GM10266 (cell line): ENCODE measurements at regions not wholly inside any gene's neighbourhood (a gene's known extent, or its start where the extent isn't known, plus 50 kb on each side); places are given as distances from the start of the nearest gene placed in this dataset.

Experiments used
- DNase-seq: peaks from one replicate; pipeline ENCODE4 v3.0.0; 2012; ENCODE audit errors: extremely low spot score
- TF ChIP-seq, protein P1 (sequence below): IDR thresholded peaks from 2 replicates; pipeline ENCODE4 v1.5.1; 2012; ENCODE audit warnings: mild to moderate bottlenecking, low read depth; ENCODE audit not compliant: control insufficient read depth, insufficient read depth; ENCODE audit errors: missing control alignments

GRCh38 chr21:27462726-27463125, 495.8 kb upstream of the ADAMTS5 start:
- TF ChIP-seq, protein P1, sequence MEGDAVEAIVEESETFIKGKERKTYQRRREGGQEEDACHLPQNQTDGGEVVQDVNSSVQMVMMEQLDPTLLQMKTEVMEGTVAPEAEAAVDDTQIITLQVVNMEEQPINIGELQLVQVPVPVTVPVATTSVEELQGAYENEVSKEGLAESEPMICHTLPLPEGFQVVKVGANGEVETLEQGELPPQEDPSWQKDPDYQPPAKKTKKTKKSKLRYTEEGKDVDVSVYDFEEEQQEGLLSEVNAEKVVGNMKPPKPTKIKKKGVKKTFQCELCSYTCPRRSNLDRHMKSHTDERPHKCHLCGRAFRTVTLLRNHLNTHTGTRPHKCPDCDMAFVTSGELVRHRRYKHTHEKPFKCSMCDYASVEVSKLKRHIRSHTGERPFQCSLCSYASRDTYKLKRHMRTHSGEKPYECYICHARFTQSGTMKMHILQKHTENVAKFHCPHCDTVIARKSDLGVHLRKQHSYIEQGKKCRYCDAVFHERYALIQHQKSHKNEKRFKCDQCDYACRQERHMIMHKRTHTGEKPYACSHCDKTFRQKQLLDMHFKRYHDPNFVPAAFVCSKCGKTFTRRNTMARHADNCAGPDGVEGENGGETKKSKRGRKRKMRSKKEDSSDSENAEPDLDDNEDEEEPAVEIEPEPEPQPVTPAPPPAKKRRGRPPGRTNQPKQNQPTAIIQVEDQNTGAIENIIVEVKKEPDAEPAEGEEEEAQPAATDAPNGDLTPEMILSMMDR: no peak
- no peak for DNase-seq

DNA sequence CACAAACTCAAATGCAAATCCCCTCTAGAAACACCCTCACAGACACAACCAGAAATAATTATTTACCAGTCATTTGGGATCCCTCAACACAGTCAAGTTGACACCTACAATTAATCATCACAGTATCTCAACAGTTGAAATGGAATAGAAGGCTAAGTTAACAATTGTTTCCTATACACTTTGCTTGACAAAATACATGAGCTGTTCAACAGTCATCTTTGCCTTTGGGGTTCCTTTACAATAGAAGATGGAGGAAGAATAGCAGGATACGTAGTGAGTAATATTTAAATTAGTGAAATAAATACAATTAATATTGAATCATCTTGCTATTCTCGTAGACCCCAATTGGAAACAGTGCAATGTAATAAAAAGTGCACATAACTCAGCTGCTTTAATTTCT, 487.3 kb upstream of the ADAMTS5 start:
- TF ChIP-seq, protein P1: no peak
- DNase-seq: no peak

GRCh38 chr21:27451116-27451515, 484.2 kb upstream of the ADAMTS5 start:
- DNase-seq: no peak

GRCh38 chr21:27450216-27450615, 483.3 kb upstream of the ADAMTS5 start:
- no peak for DNase-seq
- TF ChIP-seq, protein P1: no peak

More at GRCh38 chr21:27451116-27451515, 484.2 kb upstream of the ADAMTS5 start:
- TF ChIP-seq, protein P1: no peak

GRCh38 chr21:27448960-27449359, 482.1 kb upstream of the ADAMTS5 start:
- no peak for DNase-seq
- TF ChIP-seq, protein P1: no peak

- TF ChIP-seq, protein P1: no peak
- no peak for DNase-seq
Measured at GRCh38 chr21:27447843-27448242, 481.0 kb upstream of the ADAMTS5 start.

GRCh38 chr21:27429710-27430341, 462.9 kb upstream of the ADAMTS5 start:
- no peak for DNase-seq
- TF ChIP-seq, protein P1: no peak
